ENCODE measurements at regions not wholly inside any gene's neighbourhood (a gene's known extent, or its start where the extent isn't known, plus 50 kb on each side); places are given as distances from the start of the nearest gene placed in this dataset.

- TF ChIP-seq PBX3 (CRISPR knock-in tag; IDR thresholded peaks at IDR 0.05; ENCODE audit: borderline replicate concordance) (no peak), GLMP (CRISPR knock-in tag; IDR thresholded peaks at IDR 0.05; ENCODE audit: borderline replicate concordance) (no peak), YY1 (IDR thresholded peaks at IDR 0.05; ENCODE audit: insufficient read depth, insufficient replicate concordance, low read depth, low read length) (no peak), CTCF (CRISPR knock-in tag; IDR thresholded peaks at IDR 0.05) (no peak)
These were observed 287.1 kb downstream of the ADGB start for GRCh38 chr6:146885708-146886457.
